GM19468 (cell line): ENCODE measurements at regions not wholly inside any gene's neighbourhood (a gene's known extent, or its start where the extent isn't known, plus 50 kb on each side); places are given as distances from the start of the nearest gene placed in this dataset.
"Not testable (repeated sequence)": the region's sequence is repeated elsewhere in the genome, so short reads cannot be mapped to it uniquely, and the experiment has no call there.

Experiments
- ATAC-seq: cut with Tn5 transposase; IDR thresholded peaks from one replicate; pipeline ENCODE4 v1.9.1; 2021; ENCODE audit warnings: mild to moderate bottlenecking, moderate library complexity, moderate number of reproducible peaks; ENCODE audit not compliant: unreplicated experiment; ENCODE audit errors: extremely low read depth

- no peak for ATAC-seq
Observed at GRCh38 chr7:86058649-86059048, 585.1 kb upstream of the GRM3 start.

GRCh38 chr7:86050918-86051317 lies 592.8 kb upstream of the GRM3 start:
- no peak for ATAC-seq

DNA sequence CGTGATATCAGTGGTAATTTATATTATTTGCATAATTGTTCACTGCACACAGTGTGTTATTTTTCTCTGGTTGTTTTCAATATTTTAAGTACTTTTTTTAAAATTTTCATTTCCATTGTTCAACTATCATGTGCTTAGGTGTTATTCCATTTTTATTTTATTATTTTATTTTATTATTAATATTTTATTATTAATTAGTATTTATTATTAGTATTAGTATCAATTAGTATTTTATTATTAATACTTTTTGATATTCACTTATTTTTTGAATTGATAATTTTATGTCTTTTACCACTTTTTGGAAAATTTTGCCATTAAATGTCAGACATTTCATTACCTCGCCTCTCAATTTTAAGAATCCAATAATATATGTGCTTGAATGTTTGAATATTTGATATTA lies 593.8 kb upstream of the GRM3 start:
- no peak for ATAC-seq

DNA sequence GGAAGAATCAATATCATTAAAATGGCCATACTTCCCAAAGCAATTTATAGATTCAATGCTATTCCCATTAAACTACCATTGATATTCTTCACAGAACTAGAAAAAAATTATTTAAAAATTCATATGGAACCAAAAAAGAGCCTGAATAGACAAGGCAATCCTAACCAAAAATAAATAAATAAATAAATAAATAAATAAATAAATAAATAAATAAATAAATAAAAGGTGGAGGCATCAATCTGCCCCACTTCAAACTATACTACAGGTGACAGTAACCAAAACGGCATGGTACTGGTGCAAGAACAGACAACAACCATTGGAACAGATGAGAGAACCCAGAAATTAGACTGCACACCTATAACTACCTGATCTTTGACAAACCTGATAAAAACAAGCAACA lies 598.5 kb upstream of the GRM3 start:
- ATAC-seq = not testable (repeated sequence)

DNA sequence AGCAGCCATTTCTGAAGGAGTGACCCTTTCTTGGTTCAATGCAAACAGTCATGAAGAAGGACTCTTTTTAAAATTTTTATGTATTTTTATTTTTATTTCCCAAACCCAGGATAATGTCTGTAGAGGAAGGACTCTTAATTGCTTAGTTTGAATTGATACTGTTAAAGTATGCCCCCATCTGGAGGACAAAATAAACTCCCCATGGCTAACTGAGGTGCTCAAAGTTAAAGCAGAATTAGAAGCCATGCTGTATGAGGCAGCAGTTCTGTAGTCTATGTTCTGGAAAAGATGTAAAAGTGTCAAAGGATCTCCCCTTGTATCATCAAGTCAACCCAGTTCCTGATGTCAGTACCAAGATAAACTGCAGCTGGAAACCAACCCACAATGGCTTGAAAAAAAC lies 617.9 kb upstream of the GRM3 start:
- no peak for ATAC-seq

GRCh38 chr7:86013662-86014061 lies 630.0 kb upstream of the GRM3 start:
- ATAC-seq = no peak

DNA sequence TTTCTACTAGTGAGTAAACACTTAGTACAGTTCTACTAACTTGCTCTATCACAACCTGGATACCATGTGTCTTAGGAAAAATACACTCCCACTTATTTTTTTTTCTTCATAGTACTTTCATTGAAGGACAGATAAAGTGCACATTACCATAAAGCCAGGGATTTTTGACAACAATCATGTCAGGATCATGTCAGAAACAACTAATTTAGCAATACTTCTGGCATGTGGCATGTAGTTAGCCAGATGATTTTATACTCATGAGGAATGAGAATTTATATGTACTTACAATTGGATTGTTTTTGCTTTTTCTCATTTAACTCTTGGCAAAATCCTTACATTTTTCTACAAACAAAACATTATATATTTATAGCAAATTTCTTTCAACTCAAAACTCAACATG lies 630.7 kb upstream of the GRM3 start:
- no peak for ATAC-seq

GRCh38 chr7:86008898-86009297 lies 634.8 kb upstream of the GRM3 start:
- no peak for ATAC-seq

DNA sequence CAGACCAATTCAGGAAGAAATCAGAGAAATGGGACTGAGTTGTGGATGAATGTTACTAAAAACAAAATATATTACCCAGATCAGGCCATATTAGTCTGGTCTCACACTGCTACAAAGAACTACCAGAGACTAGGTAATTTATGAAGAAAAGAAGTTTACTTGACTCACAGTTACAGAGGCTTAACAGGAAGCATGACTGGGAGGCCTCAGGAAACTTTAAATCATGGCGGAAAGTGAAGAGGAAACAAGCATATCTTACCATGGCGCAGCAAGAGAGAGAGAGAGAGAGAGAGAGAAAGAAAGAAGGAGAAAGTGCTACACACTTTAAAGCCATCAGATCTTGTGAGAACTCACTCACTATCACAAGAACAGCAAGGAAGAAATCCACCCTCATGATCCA lies 636.8 kb upstream of the GRM3 start:
- no peak for ATAC-seq

GRCh38 chr7:86002858-86003257 lies 640.9 kb upstream of the GRM3 start:
- ATAC-seq = no peak

DNA sequence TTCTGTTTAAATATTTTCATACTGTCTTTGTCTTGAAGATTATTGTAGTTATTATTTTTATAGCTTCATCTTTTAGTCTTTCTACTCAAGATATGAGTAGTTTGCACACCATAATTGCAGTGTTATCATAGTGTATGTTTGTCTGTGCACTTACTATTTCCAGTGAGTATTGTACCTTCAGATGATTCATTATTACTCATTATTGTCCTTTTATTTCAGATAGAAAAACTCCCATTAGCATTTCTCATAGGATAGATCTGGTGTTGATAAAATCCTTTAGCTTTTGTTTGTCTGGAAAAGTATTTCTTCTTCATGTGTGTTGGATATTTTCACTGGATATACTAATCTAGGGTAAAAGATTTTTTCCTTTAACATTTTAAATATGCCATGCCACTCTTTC lies 646.2 kb upstream of the GRM3 start:
- no peak for ATAC-seq

GRCh38 chr7:85995101-85995500 lies 648.6 kb upstream of the GRM3 start:
- ATAC-seq = no peak

- ATAC-seq = no peak
Observed at GRCh38 chr7:85980740-85981139, 663.0 kb upstream of the GRM3 start.

GRCh38 chr7:85974176-85974575 lies 669.5 kb upstream of the GRM3 start:
- no peak for ATAC-seq

- ATAC-seq = no peak
Observed at GRCh38 chr7:85972504-85973141, 671.1 kb upstream of the GRM3 start.

GRCh38 chr7:85954961-85955360 lies 688.7 kb upstream of the GRM3 start:
- no peak for ATAC-seq

- no peak for ATAC-seq
Observed at GRCh38 chr7:85950871-85951270, 692.8 kb upstream of the GRM3 start.

- no peak for ATAC-seq
Observed at GRCh38 chr7:85950418-85950817, 693.3 kb upstream of the GRM3 start.

DNA sequence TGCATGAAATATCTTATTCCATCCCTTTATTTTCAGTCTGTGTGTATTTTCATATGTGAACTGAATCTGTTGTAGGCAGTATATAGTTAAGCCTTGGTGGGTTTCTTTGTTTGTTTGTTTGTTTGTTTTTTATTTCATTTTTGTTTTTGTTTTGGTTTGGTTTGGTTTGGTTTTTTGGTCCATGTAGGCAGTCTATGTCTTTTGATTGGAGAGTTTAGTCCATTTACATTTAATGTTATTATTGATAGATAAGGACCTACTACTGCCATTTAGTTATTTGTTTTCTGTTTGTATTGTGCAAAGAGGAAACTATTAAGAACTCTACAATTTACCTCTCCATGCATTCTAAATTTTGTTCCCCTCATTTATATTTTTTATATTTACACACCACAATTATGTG lies 695.9 kb upstream of the GRM3 start:
- no peak for ATAC-seq

DNA sequence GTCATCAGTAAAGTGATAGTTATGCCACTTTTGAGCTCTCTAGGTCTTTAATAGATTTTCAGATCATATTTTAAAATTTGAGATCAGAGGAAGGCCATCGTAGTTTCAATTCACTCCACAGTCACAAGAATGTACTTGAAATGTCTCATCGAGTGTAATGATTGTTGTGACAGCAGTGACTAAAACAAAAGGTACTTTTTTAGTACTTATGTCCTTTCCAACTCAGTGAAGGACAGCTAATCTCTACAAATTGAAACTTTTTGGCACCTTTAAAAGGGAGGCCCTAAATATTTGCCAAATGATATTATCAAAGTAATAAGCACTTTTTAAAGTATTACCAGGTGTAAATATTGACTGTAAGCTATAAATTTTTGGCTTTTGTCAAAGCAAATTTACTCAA lies 702.9 kb upstream of the GRM3 start:
- ATAC-seq = no peak

DNA sequence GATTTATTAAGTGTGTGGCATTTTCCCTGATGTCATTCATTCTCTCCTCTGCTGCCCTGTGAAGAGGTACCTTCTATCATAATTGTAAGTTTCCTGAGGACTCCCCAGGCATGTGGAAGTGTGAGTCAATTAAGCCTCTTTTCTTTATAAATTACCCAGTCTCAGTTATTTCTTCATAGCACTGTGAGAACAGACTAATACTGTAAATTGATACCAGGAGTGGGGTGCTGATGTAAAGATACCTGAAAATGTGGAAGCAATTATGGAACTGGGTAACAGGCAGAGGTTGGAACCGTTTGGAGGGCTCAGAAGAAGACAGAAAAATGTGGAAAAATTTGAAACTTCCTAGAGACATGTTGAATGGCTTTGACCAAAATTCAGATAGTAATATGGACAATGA lies 711.8 kb upstream of the GRM3 start:
- ATAC-seq = no peak

DNA sequence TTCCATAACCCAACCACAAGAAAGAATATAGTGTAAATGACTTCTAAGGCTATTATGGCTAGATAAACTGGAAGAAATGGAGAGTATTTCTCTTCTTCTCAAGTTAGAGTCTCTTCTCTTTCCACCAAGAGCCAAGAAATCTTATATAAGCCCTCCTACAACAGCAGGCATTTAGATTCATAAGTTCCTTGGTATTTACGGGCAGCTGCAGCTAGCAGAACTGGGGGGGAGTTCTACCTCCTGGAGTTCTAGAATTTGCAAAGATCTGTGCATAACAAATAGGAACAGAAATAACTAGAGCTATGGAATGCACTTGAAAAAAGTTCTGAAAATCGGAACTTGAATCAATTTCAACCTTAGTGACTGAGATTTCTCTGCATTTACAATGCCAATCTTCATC lies 715.2 kb upstream of the GRM3 start:
- ATAC-seq = no peak

DNA sequence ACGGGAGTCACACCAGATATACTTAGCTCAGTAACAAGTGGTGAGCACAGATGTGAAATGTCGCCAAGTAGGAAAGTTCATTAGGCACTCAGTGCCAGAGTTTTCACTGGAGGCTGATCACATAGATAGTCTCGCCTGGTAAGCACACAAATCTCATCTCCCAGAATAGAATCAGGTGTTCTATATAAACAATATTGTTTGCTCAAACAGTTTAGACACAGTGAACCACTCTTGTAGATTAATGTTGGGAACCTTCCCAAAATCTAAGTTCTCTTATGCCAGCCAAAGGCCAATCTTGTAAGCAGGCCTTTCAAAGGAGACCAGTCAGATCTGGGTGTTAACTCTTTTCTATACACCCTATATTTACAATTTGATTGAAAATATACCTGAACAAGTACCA lies 716.5 kb upstream of the GRM3 start:
- no peak for ATAC-seq
